ENCODE measurements at regions not wholly inside any gene's neighbourhood (a gene's known extent, or its start where the extent isn't known, plus 50 kb on each side); places are given as distances from the start of the nearest gene placed in this dataset.

DNA sequence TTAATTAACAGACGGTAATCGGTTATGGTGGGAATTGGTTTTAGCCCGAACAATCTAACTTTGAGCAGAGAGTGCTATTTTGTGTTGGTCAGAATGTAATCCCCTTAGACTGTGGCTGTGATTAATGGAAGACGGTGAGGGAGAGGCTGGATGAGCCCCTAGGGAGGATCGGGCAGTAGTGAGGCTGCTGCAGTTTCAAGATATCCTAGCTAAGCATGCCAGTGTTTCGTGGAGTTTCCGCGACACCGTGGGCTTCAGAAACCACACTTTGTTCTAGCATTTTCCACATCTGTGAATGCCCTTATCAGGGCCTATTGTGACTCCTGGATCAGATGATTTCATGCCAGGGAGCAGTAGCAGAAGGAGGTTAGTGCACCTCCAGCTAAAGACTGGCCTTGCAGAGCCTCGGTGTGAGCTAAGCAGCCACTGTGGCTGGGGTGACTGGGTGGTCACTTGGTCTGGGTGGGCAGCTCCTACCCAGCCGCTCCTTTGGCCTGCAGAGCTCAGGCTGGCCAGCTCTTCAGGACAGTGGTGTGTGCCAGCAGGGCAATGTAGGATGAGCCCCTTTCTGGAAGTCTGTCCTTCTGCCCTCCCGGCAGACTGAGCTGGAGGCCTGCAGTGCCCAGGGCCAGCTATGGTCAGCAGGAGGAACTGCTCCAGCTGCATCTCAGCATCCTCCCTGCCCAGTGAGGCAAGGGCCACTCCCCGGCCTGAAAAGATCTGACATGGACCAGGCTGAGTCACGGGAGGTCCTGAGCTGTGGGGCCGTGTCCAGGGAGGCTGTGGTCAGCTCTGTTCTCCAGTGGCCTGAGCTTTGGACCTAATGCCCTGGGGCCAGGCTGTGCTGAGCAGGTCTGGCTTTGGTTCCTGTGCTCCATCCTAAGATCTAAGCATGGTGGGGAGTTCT, 142.6 kb upstream of the GPC1 start:
- no peaks in the 10 kb centered on the region for H3K27me3 ChIP-seq (ENCODE audit: control insufficient read depth, insufficient read depth, low read length, poor library complexity, severe bottlenecking)
- 91 to 93% methylated on average over 15 of the region's 15 CpGs for WGBS, 2 experiments
- H3K9me3 ChIP-seq (ENCODE audit: control insufficient read depth, low read length), result no peaks in the 10 kb centered on the region
- H3K4me3 ChIP-seq (ENCODE audit: insufficient read depth, low read depth, low read length), result no peak overlapping the region
- no peaks in the 10 kb centered on the region for H3K36me3 ChIP-seq (ENCODE audit: control insufficient read depth, insufficient read depth, low read length)
- peaks cover 11% of the 10 kb centered on the region for H3K4me1 ChIP-seq (ENCODE audit: control insufficient read depth, insufficient read depth, low read length)
- H3K27ac ChIP-seq (ENCODE audit: insufficient read depth, low read depth, low read length, poor library complexity, severe bottlenecking), result no peak overlapping the region

DNA sequence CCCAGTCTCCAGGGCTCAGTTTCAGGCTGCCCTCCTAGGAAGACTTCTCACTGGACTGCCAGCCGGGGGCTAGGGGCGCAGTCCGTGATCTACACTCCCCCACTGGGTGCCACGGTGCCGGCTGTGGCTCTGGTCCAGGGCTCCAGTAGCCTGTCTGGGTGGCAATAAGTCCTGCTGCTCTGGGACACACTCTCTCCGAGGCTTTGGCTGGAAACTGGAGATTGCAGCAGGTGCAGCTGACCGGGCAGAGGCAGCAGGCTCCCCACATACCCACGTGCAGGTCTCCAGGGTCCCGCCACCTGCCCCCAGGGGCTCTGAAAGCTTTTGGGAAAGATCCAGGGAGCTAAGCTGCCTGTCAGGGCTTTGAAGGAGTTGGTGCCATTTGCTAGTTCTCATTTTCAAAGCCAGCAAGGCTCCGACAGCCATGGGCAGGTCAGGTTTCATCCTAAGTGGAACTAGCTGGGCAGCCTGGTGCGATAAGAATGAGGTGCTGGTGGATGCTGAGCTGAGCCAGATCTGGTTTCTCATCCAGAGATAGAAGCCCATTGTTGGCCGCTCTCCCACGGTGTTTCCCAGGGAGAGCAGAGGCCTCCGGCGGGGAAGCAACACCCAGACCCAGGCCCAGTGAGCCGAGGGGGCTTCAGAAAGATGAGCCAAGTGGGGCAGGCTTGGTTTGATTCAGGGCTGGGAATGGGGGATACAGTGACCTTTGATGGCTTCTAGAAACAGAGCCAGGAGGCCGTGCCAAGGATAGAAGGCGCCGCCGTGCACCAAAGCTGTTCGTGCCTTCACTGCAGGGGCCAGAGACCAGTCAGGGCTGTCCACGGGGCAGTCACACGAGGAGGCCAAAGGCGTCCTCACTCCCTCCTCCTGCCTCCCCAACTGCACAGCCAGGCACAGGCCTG, 141.7 kb upstream of the GPC1 start:
- 83 to 85% methylated on average over 24 of the region's 24 CpGs for WGBS, 2 experiments
- H3K36me3 ChIP-seq (ENCODE audit: control insufficient read depth, insufficient read depth, low read length), result no peaks in the 10 kb centered on the region
- no peaks in the 10 kb centered on the region for H3K27me3 ChIP-seq (ENCODE audit: control insufficient read depth, insufficient read depth, low read length, poor library complexity, severe bottlenecking)
- no peaks in the 10 kb centered on the region for H3K9me3 ChIP-seq (ENCODE audit: control insufficient read depth, low read length)
- H3K4me3 ChIP-seq (ENCODE audit: insufficient read depth, low read depth, low read length), result no peak overlapping the region
- no peak overlapping the region for H3K27ac ChIP-seq (ENCODE audit: insufficient read depth, low read depth, low read length, poor library complexity, severe bottlenecking)
- peaks cover 11% of the 10 kb centered on the region for H3K4me1 ChIP-seq (ENCODE audit: control insufficient read depth, insufficient read depth, low read length)

- Histone ChIP-seq H3K36me3 (ENCODE audit: control insufficient read depth, insufficient read depth, low read length) (no peaks in the 10 kb centered on the region), H3K9me3 (ENCODE audit: control insufficient read depth, low read length) (no peaks in the 10 kb centered on the region)
- 88 to 92% methylated on average over 5 of the region's 5 CpGs for WGBS, 2 experiments
Observed at GRCh38 chr2:240294514-240294913, 140.9 kb upstream of the GPC1 start.

GRCh38 chr2:240295256-240296103, 140.0 kb upstream of the GPC1 start:
- Histone ChIP-seq H3K27ac (ENCODE audit: insufficient read depth, low read depth, low read length, poor library complexity, severe bottlenecking) (no peak overlapping the region), H3K4me1 (ENCODE audit: control insufficient read depth, insufficient read depth, low read length) (peaks cover 13% of the 10 kb centered on the region), H3K4me3 (ENCODE audit: insufficient read depth, low read depth, low read length) (no peak overlapping the region), H3K36me3 (ENCODE audit: control insufficient read depth, insufficient read depth, low read length) (no peaks in the 10 kb centered on the region), H3K27me3 (ENCODE audit: control insufficient read depth, insufficient read depth, low read length, poor library complexity, severe bottlenecking) (no peaks in the 10 kb centered on the region), H3K9me3 (ENCODE audit: control insufficient read depth, low read length) (no peaks in the 10 kb centered on the region)
- WGBS, 2 experiments, result 93 to 95% methylated on average over 24 of the region's 24 CpGs

More at GRCh38 chr2:240294514-240294913, 140.9 kb upstream of the GPC1 start:
- Histone ChIP-seq H3K4me3 (ENCODE audit: insufficient read depth, low read depth, low read length) (no peak overlapping the region), H3K4me1 (ENCODE audit: control insufficient read depth, insufficient read depth, low read length) (peaks cover 11% of the 10 kb centered on the region), H3K27ac (ENCODE audit: insufficient read depth, low read depth, low read length, poor library complexity, severe bottlenecking) (no peak overlapping the region), H3K27me3 (ENCODE audit: control insufficient read depth, insufficient read depth, low read length, poor library complexity, severe bottlenecking) (no peaks in the 10 kb centered on the region)

DNA sequence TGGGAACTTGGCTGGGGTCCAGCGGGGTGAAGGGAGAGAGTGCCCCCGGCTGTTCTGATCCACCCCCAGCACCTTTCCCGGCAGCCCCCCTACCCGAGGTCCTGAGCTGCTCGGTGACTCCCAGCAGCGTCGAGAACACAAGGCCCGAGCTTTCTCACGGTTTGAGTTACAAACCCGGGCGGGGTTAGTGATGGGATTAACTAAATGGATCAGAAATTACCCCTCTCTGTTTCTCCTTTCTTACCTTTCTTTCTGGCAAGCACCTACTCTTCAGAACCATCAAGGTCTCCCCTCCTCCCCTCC, 139.4 kb upstream of the GPC1 start:
- Histone ChIP-seq H3K4me3 (ENCODE audit: insufficient read depth, low read depth, low read length) (no peak overlapping the region), H3K9me3 (ENCODE audit: control insufficient read depth, low read length) (no peaks in the 10 kb centered on the region), H3K36me3 (ENCODE audit: control insufficient read depth, insufficient read depth, low read length) (no peaks in the 10 kb centered on the region), H3K27ac (ENCODE audit: insufficient read depth, low read depth, low read length, poor library complexity, severe bottlenecking) (no peak overlapping the region), H3K27me3 (ENCODE audit: control insufficient read depth, insufficient read depth, low read length, poor library complexity, severe bottlenecking) (no peaks in the 10 kb centered on the region), H3K4me1 (ENCODE audit: control insufficient read depth, insufficient read depth, low read length) (peaks cover 14% of the 10 kb centered on the region)
- 81 to 90% methylated on average over 11 of the region's 11 CpGs for WGBS, 2 experiments

DNA sequence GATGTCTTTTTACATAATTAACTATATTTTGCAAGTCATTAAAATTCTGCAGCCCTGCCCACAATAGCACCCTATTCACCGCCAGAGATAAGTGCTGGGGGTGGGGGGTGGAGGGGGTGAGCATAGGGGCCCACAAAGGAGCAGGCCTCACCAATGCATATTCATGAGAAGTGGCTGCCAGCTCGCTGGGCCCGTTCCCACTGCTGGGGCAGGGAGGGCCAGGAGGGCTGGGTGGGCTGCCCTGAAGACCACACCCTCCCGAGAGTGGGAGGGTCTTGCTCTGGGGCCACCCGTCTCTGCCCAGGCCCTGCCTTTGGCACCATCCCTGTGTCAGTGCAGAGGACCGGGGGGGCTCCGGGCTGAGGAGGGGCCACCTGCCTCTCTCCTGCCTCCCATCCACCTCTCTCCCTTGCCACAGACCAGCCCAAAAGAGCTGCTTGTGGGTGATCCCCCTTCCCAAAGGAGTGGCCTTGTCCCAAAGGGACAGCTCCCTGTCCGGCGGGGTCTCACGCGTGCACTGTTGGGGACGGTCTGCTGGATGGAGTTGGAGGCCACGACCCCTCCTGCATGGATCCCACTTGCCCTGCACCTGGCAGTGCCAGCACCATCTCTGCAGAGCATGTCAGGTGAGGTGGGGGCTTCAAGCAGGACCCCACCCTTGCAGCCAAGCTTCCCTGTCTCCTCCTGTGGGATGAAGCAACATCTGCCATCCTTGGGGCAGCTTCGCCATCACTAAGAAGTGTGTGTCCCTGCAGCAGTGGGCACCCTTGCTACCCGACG, 138.8 kb upstream of the GPC1 start:
- H3K4me1 ChIP-seq (ENCODE audit: control insufficient read depth, insufficient read depth, low read length), result peaks cover 14% of the 10 kb centered on the region
- no peaks in the 10 kb centered on the region for H3K27me3 ChIP-seq (ENCODE audit: control insufficient read depth, insufficient read depth, low read length, poor library complexity, severe bottlenecking)
- WGBS, 2 experiments, result 80% methylated on average over 15 to 16 of the region's 16 CpGs
- H3K36me3 ChIP-seq (ENCODE audit: control insufficient read depth, insufficient read depth, low read length), result no peaks in the 10 kb centered on the region
- no peaks in the 10 kb centered on the region for H3K9me3 ChIP-seq (ENCODE audit: control insufficient read depth, low read length)
- H3K4me3 ChIP-seq (ENCODE audit: insufficient read depth, low read depth, low read length), result no peak overlapping the region
- H3K27ac ChIP-seq (ENCODE audit: insufficient read depth, low read depth, low read length, poor library complexity, severe bottlenecking), result no peak overlapping the region

DNA sequence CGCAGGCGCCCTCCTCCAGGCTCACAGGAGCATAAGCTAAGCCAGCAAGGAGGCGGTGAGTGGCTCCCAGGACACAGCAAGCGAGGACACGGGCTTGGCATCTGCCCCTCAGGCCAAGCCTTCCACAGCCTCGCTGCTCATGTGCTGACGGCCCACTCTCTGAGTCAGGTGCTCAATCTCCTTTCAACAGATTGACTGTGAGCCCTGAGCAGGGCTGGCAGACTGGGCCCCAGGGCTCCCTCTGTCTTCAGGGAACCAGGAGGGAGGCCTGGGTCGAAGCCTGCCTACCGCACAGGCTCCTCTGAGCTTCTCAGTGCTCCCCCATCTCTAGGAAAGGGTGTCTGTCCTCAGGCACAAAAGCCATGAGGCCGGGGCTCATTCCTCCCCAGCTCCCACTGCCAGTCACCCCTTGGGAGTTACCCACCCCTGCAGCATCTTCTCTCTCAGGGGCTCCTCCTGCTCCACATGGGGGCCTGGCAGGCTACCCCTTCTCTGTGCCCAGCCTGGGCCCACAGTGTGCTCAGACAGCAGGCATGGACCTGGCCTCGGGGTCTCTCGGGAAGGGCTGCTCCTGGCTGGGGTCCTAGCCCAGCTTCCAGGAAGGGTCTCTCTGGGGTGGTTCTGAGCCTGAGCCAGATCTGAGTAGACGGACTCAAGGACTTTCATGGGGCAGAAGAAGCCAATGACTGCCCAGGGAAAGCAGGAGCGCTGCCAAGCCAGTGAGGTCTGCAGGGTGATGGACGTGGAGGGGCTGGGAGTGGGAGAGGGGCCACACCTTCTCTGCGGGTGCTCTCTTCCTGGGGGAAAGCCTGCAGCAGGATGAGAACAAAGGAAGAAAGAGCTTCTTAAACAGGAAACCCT, 138.0 kb upstream of the GPC1 start:
- Histone ChIP-seq H3K4me3 (ENCODE audit: insufficient read depth, low read depth, low read length) (no peak overlapping the region), H3K36me3 (ENCODE audit: control insufficient read depth, insufficient read depth, low read length) (no peaks in the 10 kb centered on the region), H3K27ac (ENCODE audit: insufficient read depth, low read depth, low read length, poor library complexity, severe bottlenecking) (no peak overlapping the region), H3K27me3 (ENCODE audit: control insufficient read depth, insufficient read depth, low read length, poor library complexity, severe bottlenecking) (no peaks in the 10 kb centered on the region), H3K9me3 (ENCODE audit: control insufficient read depth, low read length) (no peaks in the 10 kb centered on the region), H3K4me1 (ENCODE audit: control insufficient read depth, insufficient read depth, low read length) (peaks cover 9% of the 10 kb centered on the region)
- 81 to 82% methylated on average over 16 of the region's 16 CpGs for WGBS, 2 experiments

DNA sequence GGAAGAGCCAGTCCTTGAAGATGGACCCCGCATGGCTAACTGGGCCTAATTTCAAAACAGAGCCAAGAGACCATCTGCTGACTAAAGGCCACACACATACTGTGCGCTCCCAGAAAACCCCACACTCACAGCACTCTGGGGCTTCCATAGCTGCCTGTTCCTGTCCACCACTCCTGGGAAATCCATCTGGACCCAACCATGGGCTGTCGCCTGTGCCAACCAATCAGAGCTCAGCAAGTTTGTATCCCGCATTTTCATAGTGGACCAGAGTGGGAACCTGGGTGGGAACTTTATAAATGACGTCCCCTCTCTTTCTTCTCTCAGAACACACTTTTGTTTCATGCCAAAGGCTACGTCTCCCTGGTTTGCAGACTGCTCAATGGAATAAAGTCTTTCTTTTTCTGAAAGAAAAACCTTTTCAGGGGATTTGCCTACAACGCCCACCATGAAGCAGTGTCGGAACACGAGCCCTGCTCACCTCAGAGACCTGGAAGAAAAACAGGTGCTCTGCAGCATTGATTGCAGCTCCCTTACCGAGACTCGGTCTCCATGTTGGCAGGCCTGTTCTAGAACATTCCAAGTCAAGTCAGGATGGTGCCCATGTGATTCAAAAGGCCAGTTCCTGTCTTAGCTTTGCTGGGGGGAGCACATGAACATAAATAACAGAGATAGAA, 137.2 kb upstream of the GPC1 start:
- peaks cover 9% of the 10 kb centered on the region for H3K4me1 ChIP-seq (ENCODE audit: control insufficient read depth, insufficient read depth, low read length)
- H3K27ac ChIP-seq (ENCODE audit: insufficient read depth, low read depth, low read length, poor library complexity, severe bottlenecking), result no peak overlapping the region
- WGBS, 2 experiments, result 94 to 95% methylated on average over 11 of the region's 11 CpGs
- no peak overlapping the region for H3K4me3 ChIP-seq (ENCODE audit: insufficient read depth, low read depth, low read length)
- no peaks in the 10 kb centered on the region for H3K36me3 ChIP-seq (ENCODE audit: control insufficient read depth, insufficient read depth, low read length)
- no peaks in the 10 kb centered on the region for H3K27me3 ChIP-seq (ENCODE audit: control insufficient read depth, insufficient read depth, low read length, poor library complexity, severe bottlenecking)
- no peaks in the 10 kb centered on the region for H3K9me3 ChIP-seq (ENCODE audit: control insufficient read depth, low read length)
